ENCODE measurements at regions not wholly inside any gene's neighbourhood (a gene's known extent, or its start where the extent isn't known, plus 50 kb on each side); places are given as distances from the start of the nearest gene placed in this dataset.
"Not testable (repeated sequence)": the region's sequence is repeated elsewhere in the genome, so short reads cannot be mapped to it uniquely, and the experiment has no call there.

GRCh38 chr12:102653406-102653805, 173.0 kb upstream of the IGF1 start:
- no peak for DNase-seq

- DNase-seq: no peak
These were observed 172.4 kb upstream of the IGF1 start for GRCh38 chr12:102652645-102653313.

- DNase-seq: no peak
These were observed 165.6 kb upstream of the IGF1 start for GRCh38 chr12:102645968-102646367.

GRCh38 chr12:102643879-102644575, 163.7 kb upstream of the IGF1 start:
- DNase-seq: no peak

GRCh38 chr12:102642199-102642598, 161.8 kb upstream of the IGF1 start:
- no peak for DNase-seq

GRCh38 chr12:102640658-102641057, 160.3 kb upstream of the IGF1 start:
- not testable (repeated sequence) for DNase-seq

GRCh38 chr12:102638777-102639176, 158.4 kb upstream of the IGF1 start:
- DNase-seq: no peak

- no peak for DNase-seq
These were observed 153.7 kb upstream of the IGF1 start for GRCh38 chr12:102633981-102634605.

- no peak for DNase-seq
These were observed 150.9 kb upstream of the IGF1 start for GRCh38 chr12:102631274-102631673.

- no peak for DNase-seq
These were observed 149.0 kb upstream of the IGF1 start for GRCh38 chr12:102629262-102629888.

- no peak for DNase-seq
These were observed 145.5 kb upstream of the IGF1 start for GRCh38 chr12:102625819-102626218.

- DNase-seq: no peak
These were observed 142.3 kb upstream of the IGF1 start for GRCh38 chr12:102622618-102623017.

- no peak for DNase-seq
These were observed 138.0 kb upstream of the IGF1 start for GRCh38 chr12:102618197-102618877.

GRCh38 chr12:102616692-102617091, 136.3 kb upstream of the IGF1 start:
- DNase-seq: no peak

GRCh38 chr12:102611995-102612394, 131.6 kb upstream of the IGF1 start:
- no peak for DNase-seq

- no peak for DNase-seq
These were observed 129.6 kb upstream of the IGF1 start for GRCh38 chr12:102609996-102610395.

GRCh38 chr12:102603021-102603420, 122.7 kb upstream of the IGF1 start:
- no peak for DNase-seq

- no peak for DNase-seq
These were observed 122.2 kb upstream of the IGF1 start for GRCh38 chr12:102602521-102602920.

- DNase-seq: no peak
These were observed 121.3 kb upstream of the IGF1 start for GRCh38 chr12:102601621-102602020.

GRCh38 chr12:102596687-102597086, 116.3 kb upstream of the IGF1 start:
- no peak for DNase-seq

- DNase-seq: no peak
These were observed 115.7 kb upstream of the IGF1 start for GRCh38 chr12:102596031-102596430.

- no peak for DNase-seq
These were observed 115.0 kb upstream of the IGF1 start for GRCh38 chr12:102595315-102595714.

- no peak for DNase-seq
These were observed 112.8 kb upstream of the IGF1 start for GRCh38 chr12:102593134-102593533.
